Fibroblast of pulmonary artery (primary cell): ENCODE measurements at regions not wholly inside any gene's neighbourhood (a gene's known extent, or its start where the extent isn't known, plus 50 kb on each side); places are given as distances from the start of the nearest gene placed in this dataset.

Experiments used
- DNase-seq: peaks from one replicate; pipeline ENCODE4 v3.0.0-alpha.2; 2010; ENCODE audit warnings: low read depth
- H3K4me3 ChIP-seq: replicated peaks from 2 replicates; pipeline ENCODE4 v1.5.1; 2011; ENCODE audit warnings: low read depth, mild to moderate bottlenecking, control low read depth, low read length, moderate library complexity
- TF ChIP-seq, protein P1 (sequence below): IDR thresholded peaks from 2 replicates; pipeline ENCODE4 v1.5.1; 2011; ENCODE audit warnings: mild to moderate bottlenecking, control low read depth, low read length, inconsistent platforms; ENCODE audit errors: missing control alignments

DNA sequence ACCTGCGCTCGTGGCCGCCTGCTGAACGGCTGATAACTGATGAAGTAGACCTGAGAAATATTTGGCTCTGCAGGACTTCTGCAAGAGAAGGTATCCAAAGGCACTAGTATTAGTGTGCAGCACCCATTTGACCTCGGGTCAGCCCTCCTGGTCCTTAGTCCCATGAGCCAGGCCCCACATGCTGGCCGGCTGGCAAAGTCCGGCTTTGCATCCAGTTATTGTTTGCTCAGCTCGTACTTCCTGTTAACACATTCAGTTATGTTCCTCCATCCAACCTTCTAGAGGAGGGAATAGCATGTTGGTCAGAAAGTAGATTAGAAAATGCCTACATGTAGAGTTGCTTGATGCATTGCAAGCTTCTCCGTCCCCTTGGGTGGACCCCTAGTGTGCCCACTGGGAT is 385.7 kb upstream of the RGMA start:
- TF ChIP-seq, protein P1, sequence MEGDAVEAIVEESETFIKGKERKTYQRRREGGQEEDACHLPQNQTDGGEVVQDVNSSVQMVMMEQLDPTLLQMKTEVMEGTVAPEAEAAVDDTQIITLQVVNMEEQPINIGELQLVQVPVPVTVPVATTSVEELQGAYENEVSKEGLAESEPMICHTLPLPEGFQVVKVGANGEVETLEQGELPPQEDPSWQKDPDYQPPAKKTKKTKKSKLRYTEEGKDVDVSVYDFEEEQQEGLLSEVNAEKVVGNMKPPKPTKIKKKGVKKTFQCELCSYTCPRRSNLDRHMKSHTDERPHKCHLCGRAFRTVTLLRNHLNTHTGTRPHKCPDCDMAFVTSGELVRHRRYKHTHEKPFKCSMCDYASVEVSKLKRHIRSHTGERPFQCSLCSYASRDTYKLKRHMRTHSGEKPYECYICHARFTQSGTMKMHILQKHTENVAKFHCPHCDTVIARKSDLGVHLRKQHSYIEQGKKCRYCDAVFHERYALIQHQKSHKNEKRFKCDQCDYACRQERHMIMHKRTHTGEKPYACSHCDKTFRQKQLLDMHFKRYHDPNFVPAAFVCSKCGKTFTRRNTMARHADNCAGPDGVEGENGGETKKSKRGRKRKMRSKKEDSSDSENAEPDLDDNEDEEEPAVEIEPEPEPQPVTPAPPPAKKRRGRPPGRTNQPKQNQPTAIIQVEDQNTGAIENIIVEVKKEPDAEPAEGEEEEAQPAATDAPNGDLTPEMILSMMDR: no peak
- DNase-seq: no peak
- H3K4me3 ChIP-seq: no peak overlapping the region

DNA sequence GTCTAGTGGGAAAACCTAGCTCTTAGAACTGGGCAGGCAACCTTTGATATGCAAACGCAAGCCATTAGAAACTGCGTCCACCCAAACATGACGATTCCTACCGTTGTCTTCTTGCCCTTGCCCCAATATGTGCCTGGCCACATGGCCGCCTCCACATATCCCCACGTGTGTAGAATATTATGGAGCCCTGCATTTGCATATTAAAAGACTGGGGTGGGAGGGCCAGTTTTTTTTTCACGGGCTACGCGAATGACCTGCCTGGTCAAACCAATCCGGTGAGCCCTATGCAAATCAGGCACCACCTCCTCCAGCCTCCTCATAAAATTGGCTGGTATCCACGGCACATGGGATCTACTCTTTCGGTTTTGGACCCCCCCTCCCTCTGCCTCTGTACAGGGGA is 381.0 kb upstream of the RGMA start:
- DNase-seq: no peak
- no peak overlapping the region for H3K4me3 ChIP-seq
- TF ChIP-seq, protein P1: no peak

DNA sequence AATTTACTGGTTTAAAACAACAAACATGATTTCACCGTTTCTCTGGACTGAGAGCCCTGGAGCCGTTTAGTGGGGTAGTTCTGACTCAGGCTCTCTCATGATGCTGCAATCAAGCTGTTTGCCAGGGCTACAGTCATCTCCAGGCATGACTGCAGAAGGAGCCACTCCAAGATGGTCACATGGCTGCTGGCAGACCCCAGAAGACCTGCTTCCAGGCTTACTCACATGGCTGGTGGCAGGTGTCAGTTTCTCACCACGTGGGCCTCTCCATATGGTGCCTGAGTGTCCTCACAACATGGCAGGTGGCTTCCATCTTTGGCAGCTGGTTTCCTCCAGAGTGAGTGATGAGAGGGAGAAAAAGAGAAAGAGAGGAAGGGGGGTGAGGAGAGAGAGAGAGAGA is 378.3 kb upstream of the RGMA start:
- DNase-seq: no peak
- H3K4me3 ChIP-seq: no peak overlapping the region
- TF ChIP-seq, protein P1: no peak

DNA sequence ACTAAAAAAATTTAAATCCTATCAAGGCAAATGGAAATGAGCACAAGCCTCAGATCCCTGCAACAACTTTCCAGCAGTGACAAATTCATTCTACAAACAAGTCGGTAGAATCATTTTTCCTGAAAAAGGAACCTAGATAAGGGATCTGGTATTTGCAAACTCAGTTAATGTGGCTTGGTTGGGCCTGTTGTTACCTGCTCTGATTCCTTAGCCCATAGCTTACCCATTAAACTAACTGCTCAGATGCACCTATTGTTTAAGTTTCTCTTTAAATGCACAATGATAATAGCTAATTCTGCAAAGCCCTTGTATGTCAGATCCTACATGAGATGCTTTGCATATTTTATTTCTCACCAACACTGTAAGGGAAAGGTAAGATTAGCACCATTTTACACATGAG is 377.4 kb upstream of the RGMA start:
- no peak overlapping the region for H3K4me3 ChIP-seq
- TF ChIP-seq, protein P1: no peak
- no peak for DNase-seq

DNA sequence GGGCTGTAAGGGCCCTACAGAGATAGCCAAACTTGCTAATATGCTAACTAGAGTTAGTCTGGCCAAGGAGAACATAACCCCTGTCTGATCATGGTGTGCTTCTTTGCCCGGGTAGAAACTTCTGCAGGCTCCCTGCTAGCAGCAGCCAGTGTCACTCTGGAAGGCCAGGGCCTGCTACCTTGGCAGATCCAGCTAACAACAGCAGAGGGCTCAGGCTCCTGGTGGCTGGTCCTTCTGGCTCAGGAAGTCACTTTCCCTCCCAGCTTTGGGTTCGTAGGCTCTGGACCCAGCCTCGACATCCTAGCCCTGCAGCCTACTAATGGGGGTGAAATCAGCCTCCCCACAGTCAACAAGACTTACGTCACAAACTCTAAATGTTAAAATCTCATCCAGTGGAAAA is 373.7 kb upstream of the RGMA start:
- no peak for DNase-seq
- H3K4me3 ChIP-seq: no peak overlapping the region
- TF ChIP-seq, protein P1: no peak

DNA sequence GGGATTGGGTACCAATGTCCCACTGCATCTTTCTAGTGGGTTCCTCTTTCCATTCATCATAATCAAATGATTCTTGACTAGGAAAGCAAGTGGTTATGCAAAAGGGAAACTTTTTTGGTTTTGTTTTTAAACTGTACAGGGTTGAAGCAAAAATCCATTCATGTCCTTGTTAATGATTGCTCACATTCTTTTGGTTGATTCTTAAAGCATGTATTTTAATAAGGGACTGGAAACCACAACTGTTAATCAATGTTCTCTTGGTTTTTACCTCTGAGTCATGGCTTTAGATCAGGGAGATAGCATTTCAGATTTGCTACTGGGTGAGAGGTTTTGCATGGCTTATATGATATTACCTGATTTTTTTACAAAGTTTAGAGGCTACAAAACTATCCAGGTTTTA is 371.7 kb upstream of the RGMA start:
- no peak overlapping the region for H3K4me3 ChIP-seq
- DNase-seq: no peak
- TF ChIP-seq, protein P1: no peak

DNA sequence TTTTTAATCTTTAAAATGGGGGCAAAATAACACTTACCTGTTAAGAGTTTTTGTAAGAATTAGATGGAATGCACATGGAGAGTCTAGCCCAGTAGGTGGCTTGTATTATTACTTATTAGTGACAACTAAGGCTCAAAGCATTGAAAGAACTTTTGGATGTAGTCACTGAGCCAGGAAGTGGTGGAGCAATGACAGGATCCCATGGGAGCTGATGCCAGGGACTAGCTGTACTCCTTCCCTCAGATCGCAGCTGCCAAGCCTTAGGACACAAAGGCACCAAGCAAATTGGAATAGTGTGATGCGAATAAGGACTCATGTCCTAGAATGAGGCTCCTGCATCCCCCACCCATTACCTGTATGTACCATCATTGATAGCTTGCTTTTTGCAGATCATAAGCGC is 370.4 kb upstream of the RGMA start:
- no peak for DNase-seq
- TF ChIP-seq, protein P1: no peak
- H3K4me3 ChIP-seq: no peak overlapping the region
